Hypothalamus (tissue), 51 donors: ENCODE measurements at regions not wholly inside any gene's neighbourhood (a gene's known extent, or its start where the extent isn't known, plus 50 kb on each side); places are given as distances from the start of the nearest gene placed in this dataset.
"Not testable (repeated sequence)": the region's sequence is repeated elsewhere in the genome, so short reads cannot be mapped to it uniquely, and the experiment has no call there.

Experiments
- DNase-seq, 51 donors: peaks; one replicate each; lab custom pipeline; 2025; lab: John Stamatoyannopoulos, UW

- DNase-seq: no peak
Observed at GRCh38 chr3:154904328-154904727, 175.8 kb upstream of the MME start.

GRCh38 chr3:154902495-154902894 lies 177.6 kb upstream of the MME start:
- not testable (repeated sequence) for DNase-seq

GRCh38 chr3:154901278-154901677 lies 178.8 kb upstream of the MME start:
- DNase-seq: no peak

GRCh38 chr3:154900816-154901215 lies 179.3 kb upstream of the MME start:
- DNase-seq: no peak

- no peak for DNase-seq
Observed at GRCh38 chr3:154898916-154899315, 181.2 kb upstream of the MME start.

GRCh38 chr3:154898443-154898842 lies 181.7 kb upstream of the MME start:
- DNase-seq: no peak

- DNase-seq: no peak
Observed at GRCh38 chr3:154893813-154894212, 186.3 kb upstream of the MME start.

- DNase-seq: no peak
Observed at GRCh38 chr3:154889227-154889634, 190.9 kb upstream of the MME start.

GRCh38 chr3:154887869-154888268 lies 192.2 kb upstream of the MME start:
- DNase-seq: no peak

GRCh38 chr3:154886437-154886836 lies 193.7 kb upstream of the MME start:
- DNase-seq: no peak

- DNase-seq: no peak
Observed at GRCh38 chr3:154885418-154885817, 194.7 kb upstream of the MME start.

- no peak for DNase-seq
Observed at GRCh38 chr3:154884952-154885351, 195.2 kb upstream of the MME start.

- no peak for DNase-seq
Observed at GRCh38 chr3:154875142-154875541, 205.0 kb upstream of the MME start.

GRCh38 chr3:154872696-154873095 lies 207.4 kb upstream of the MME start:
- DNase-seq: no peak

- DNase-seq: no peak
Observed at GRCh38 chr3:154872074-154872473, 208.0 kb upstream of the MME start.

- DNase-seq: no peak
Observed at GRCh38 chr3:154864947-154865346, 215.2 kb upstream of the MME start.

GRCh38 chr3:154862265-154862664 lies 217.9 kb upstream of the MME start:
- DNase-seq: no peak

GRCh38 chr3:154852998-154853397 lies 227.1 kb upstream of the MME start:
- not testable (repeated sequence) for DNase-seq

- DNase-seq: no peak
Observed at GRCh38 chr3:154852515-154852914, 227.6 kb upstream of the MME start.

- DNase-seq: no peak
Observed at GRCh38 chr3:154851644-154852043, 228.5 kb upstream of the MME start.

GRCh38 chr3:154850921-154851320 lies 229.2 kb upstream of the MME start:
- DNase-seq: no peak

- no peak for DNase-seq
Observed at GRCh38 chr3:154849408-154849807, 230.7 kb upstream of the MME start.

- no peak for DNase-seq
Observed at GRCh38 chr3:154844863-154845262, 235.3 kb upstream of the MME start.

GRCh38 chr3:154843647-154844046 lies 236.5 kb upstream of the MME start:
- no peak for DNase-seq
